Loucy (cell line): ENCODE measurements at regions not wholly inside any gene's neighbourhood (a gene's known extent, or its start where the extent isn't known, plus 50 kb on each side); places are given as distances from the start of the nearest gene placed in this dataset.

Experiments used
- H2AFZ ChIP-seq: fragments of 200-600 bp; sonication (generic); 2 replicates; pipeline ENCODE4 v1.6.0; 2016; ENCODE audit warnings: antibody characterized with exemption, mild to moderate bottlenecking, low read length, moderate library complexity
- H3F3A ChIP-seq: fragments of 200-600 bp; 2 replicates; pipeline ENCODE4 v1.6.0; 2016; ENCODE audit warnings: antibody characterized with exemption, low read depth, mild to moderate bottlenecking
- H3K27me3 ChIP-seq: fragments of 200-600 bp; sonication (generic); 2 replicates; pipeline ENCODE4 v1.6.1; 2014; ENCODE audit warnings: low read length, mild to moderate bottlenecking; ENCODE audit not compliant: insufficient read depth, poor library complexity, severe bottlenecking
- H3K36me3 ChIP-seq: fragments of 200-600 bp; sonication (generic); 2 replicates; pipeline ENCODE4 v1.6.1; 2016; ENCODE audit warnings: low read length; ENCODE audit not compliant: insufficient read depth
- H3K4me1 ChIP-seq: fragments of 200-600 bp; sonication (generic); 2 replicates; pipeline ENCODE4 v1.5.1; 2014; ENCODE audit warnings: low read length, mild to moderate bottlenecking; ENCODE audit not compliant: insufficient read depth, poor library complexity, severe bottlenecking
- H3K4me2 ChIP-seq: fragments of 200-600 bp; sonication (generic); 2 replicates; pipeline ENCODE4 v1.6.0; 2014; ENCODE audit warnings: antibody characterized with exemption, low read length, low read depth, mild to moderate bottlenecking; ENCODE audit not compliant: poor library complexity, severe bottlenecking
- H3K4me3 ChIP-seq: fragments of 200-600 bp; sonication (generic); 2 replicates; pipeline ENCODE4 v1.5.1; 2014; ENCODE audit warnings: low read length, mild to moderate bottlenecking, mixed read lengths; ENCODE audit not compliant: poor library complexity, severe bottlenecking
- H3K79me2 ChIP-seq: fragments of 200-600 bp; sonication (generic); 2 replicates; pipeline ENCODE4 v1.6.1; 2014; ENCODE audit warnings: low read length; ENCODE audit not compliant: insufficient read depth
- H3K9ac ChIP-seq: fragments of 200-600 bp; sonication (generic); 2 replicates; pipeline ENCODE4 v1.6.0; 2014; ENCODE audit warnings: mild to moderate bottlenecking, low read depth, low read length, moderate library complexity; ENCODE audit not compliant: poor library complexity, severe bottlenecking
- H3K9me2 ChIP-seq: fragments of 200-600 bp; sonication (generic); replicated peaks from 2 replicates; pipeline ENCODE4 v1.6.1; 2016; ENCODE audit warnings: low read depth, low read length, mixed read lengths
- H3K9me3 ChIP-seq: fragments of 200-600 bp; sonication (generic); 2 replicates; pipeline ENCODE4 v1.6.1; 2014; ENCODE audit warnings: mild to moderate bottlenecking, antibody characterized with exemption, low read length, low read depth; ENCODE audit not compliant: insufficient read depth
- H4K20me1 ChIP-seq: fragments of 200-600 bp; sonication (generic); 2 replicates; pipeline ENCODE4 v1.6.0; 2014; ENCODE audit warnings: antibody characterized with exemption, low read length, mild to moderate bottlenecking; ENCODE audit not compliant: insufficient read depth, poor library complexity, severe bottlenecking
- CTCF ChIP-seq: fragments of 200-600 bp; sonication (generic); conservative IDR thresholded peaks from 2 replicates; pipeline ENCODE4 v1.5.1; 2014; ENCODE audit warnings: mild to moderate bottlenecking, antibody characterized with exemption, low read length
- EZH2phosphoT487 ChIP-seq: fragments of 200-600 bp; IDR thresholded peaks from 2 replicates; pipeline ENCODE4 v1.6.1; 2018; ENCODE audit warnings: antibody characterized with exemption, mild to moderate bottlenecking, moderate library complexity, borderline replicate concordance

GRCh38 chr4:16290681-16291420, 64.6 kb upstream of the TAPT1 start:
- TF ChIP-seq EZH2phosphoT487 (no peak), CTCF (no peak)
- no peaks in the 10 kb centered on the region for H3K79me2 ChIP-seq
- no peak overlapping the region for H3K4me3 ChIP-seq
- no peaks in the 10 kb centered on the region for H3K9me3 ChIP-seq
- H3K4me2 ChIP-seq, result peak overlapping the region; percentile 63
- H2AFZ ChIP-seq, result peak overlapping the region; percentile 88
- H3K9me2 ChIP-seq, result no peaks in the 10 kb centered on the region
- H3F3A ChIP-seq, result no peaks in the 10 kb centered on the region
- H3K36me3 ChIP-seq, result no peaks in the 10 kb centered on the region
- no peaks in the 10 kb centered on the region for H3K27me3 ChIP-seq
- peaks cover 3% of the 10 kb centered on the region for H3K4me1 ChIP-seq
- no peaks in the 10 kb centered on the region for H4K20me1 ChIP-seq
- H3K9ac ChIP-seq, result no peak overlapping the region

- Histone ChIP-seq H3F3A (no peaks in the 10 kb centered on the region), H2AFZ (peak overlapping the region; percentile 88), H3K4me3 (peak overlapping the region; percentile 52), H3K4me2 (peak overlapping the region; percentile 63), H3K36me3 (no peaks in the 10 kb centered on the region), H3K4me1 (peaks cover 3% of the 10 kb centered on the region), H4K20me1 (no peaks in the 10 kb centered on the region), H3K9ac (peak overlapping the region; percentile 39), H3K27me3 (no peaks in the 10 kb centered on the region), H3K9me2 (no peaks in the 10 kb centered on the region), H3K9me3 (no peaks in the 10 kb centered on the region), H3K79me2 (no peaks in the 10 kb centered on the region)
- TF ChIP-seq CTCF (peak; percentile 81), EZH2phosphoT487 (no peak)
These were observed 63.8 kb upstream of the TAPT1 start for GRCh38 chr4:16289897-16290554.

- H3K4me1 ChIP-seq, result no peaks in the 10 kb centered on the region
- H3K9me3 ChIP-seq, result peaks cover 4% of the 10 kb centered on the region; the same call in 1 of the 2 replicates
- H3K27me3 ChIP-seq, result no peaks in the 10 kb centered on the region
- no peak overlapping the region for H3K4me3 ChIP-seq
- H3K79me2 ChIP-seq, result no peaks in the 10 kb centered on the region
- H3K9me2 ChIP-seq, result no peaks in the 10 kb centered on the region
- no peaks in the 10 kb centered on the region for H3F3A ChIP-seq
- no peaks in the 10 kb centered on the region for H3K36me3 ChIP-seq
- H3K9ac ChIP-seq, result no peak overlapping the region
- no peaks in the 10 kb centered on the region for H4K20me1 ChIP-seq
- TF ChIP-seq EZH2phosphoT487 (no peak), CTCF (no peak)
- no peak overlapping the region for H3K4me2 ChIP-seq
- H2AFZ ChIP-seq, result no peak overlapping the region
These were observed 57.8 kb upstream of the TAPT1 start for GRCh38 chr4:16284050-16284449.
